ENCODE measurements at regions not wholly inside any gene's neighbourhood (a gene's known extent, or its start where the extent isn't known, plus 50 kb on each side); places are given as distances from the start of the nearest gene placed in this dataset.
"Not testable (repeated sequence)": the region's sequence is repeated elsewhere in the genome, so short reads cannot be mapped to it uniquely, and the experiment has no call there.

DNA sequence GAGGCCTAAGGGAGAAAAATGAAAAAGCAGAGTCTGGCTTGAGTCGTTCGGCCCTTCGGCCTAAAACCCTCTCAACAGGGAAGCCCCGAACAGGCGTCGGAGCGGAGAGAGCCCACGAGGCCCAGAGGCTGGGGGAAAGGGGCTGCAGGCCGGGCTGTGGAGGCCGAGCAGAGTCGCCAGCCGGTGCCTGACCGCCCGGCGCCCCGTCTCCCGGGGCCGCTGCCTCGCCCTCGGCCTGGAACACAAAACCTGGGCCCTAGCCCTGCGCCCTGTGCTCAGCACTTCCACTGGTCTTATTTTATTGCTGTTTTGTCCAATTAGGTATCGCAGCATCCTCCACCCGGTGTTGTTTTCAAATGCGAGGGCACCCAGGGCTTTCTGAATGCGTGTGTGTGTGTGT lies 110.1 kb upstream of the FOXD4L5 start:
- not testable (repeated sequence) for H3K4me1 ChIP-seq (ENCODE audit: control insufficient read depth, insufficient read depth, low read length); H3K27ac Mint-ChIP-seq; H3K27me3 Mint-ChIP-seq (ENCODE audit: insufficient read depth); H3K27me3 ChIP-seq (ENCODE audit: control insufficient read depth, insufficient read depth, low read length, poor library complexity, severe bottlenecking); H3K4me3 ChIP-seq (ENCODE audit: low read length); H3K4me3 Mint-ChIP-seq; DNase-seq; H3K9me3 ChIP-seq (ENCODE audit: control insufficient read depth, low read length); H3K36me3 Mint-ChIP-seq (ENCODE audit: low read depth); H3K27ac ChIP-seq (ENCODE audit: low read depth, low read length); H3K36me3 ChIP-seq (ENCODE audit: control insufficient read depth, insufficient read depth, low read length); H3K4me1 Mint-ChIP-seq; H3K9ac ChIP-seq (ENCODE audit: extremely low read depth, low read length, poor library complexity, severe bottlenecking)
- 85% methylated on average over 16 of the region's 25 CpGs; no CpG with 5 or more reads in 1 of the 2 experiments for WGBS, 2 experiments (ENCODE audit: insufficient coverage in 1 of 2, insufficient read length in 1 of 2)
- peaks cover 69% of the 10 kb centered on the region for H3K9me3 Mint-ChIP-seq

DNA sequence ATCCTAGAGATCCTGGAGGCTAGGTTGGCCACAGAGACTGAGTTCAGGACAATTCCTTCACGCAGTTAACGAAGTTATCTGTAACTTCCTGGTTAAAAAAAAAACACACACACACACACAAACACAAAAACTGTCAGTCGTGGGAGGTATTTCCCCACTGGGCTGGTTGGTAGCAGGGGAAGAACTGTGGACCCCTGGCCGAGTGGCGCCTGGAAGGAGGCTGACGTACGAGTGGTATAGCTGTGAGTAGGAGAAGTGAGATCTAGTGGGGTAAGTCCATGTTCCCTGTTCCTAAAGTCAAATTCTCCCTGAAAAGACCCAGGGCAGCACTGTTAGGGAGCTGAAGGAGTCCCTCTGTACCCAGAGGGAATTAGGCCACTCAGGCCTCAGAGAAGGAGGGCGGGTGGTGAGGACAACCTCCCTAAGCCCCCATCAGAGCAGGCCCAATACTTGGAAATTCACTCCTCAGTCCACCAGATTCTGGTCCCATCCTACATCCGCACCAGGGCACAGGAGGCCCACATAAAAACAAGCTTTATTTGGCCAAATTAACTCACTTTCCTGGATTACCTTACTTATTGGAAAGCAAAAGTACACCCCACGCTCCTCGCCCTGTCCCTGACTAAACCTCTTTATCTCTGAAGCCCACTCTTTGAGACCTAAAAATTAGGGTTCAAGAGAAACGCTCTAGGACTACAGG lies 108.3 kb upstream of the FOXD4L5 start:
- DNase-seq; H3K4me1 Mint-ChIP-seq; H3K27ac ChIP-seq (ENCODE audit: low read depth, low read length); H3K27ac Mint-ChIP-seq; H3K4me3 ChIP-seq (ENCODE audit: low read length); H3K9me3 ChIP-seq (ENCODE audit: control insufficient read depth, low read length); H3K36me3 ChIP-seq (ENCODE audit: control insufficient read depth, insufficient read depth, low read length); H3K4me1 ChIP-seq (ENCODE audit: control insufficient read depth, insufficient read depth, low read length); H3K9ac ChIP-seq (ENCODE audit: extremely low read depth, low read length, poor library complexity, severe bottlenecking); H3K27me3 Mint-ChIP-seq (ENCODE audit: insufficient read depth); H3K27me3 ChIP-seq (ENCODE audit: control insufficient read depth, insufficient read depth, low read length, poor library complexity, severe bottlenecking); H3K36me3 Mint-ChIP-seq (ENCODE audit: low read depth); H3K4me3 Mint-ChIP-seq: not testable (repeated sequence)
- peaks cover 70% of the 10 kb centered on the region for H3K9me3 Mint-ChIP-seq
- WGBS, 2 experiments (ENCODE audit: insufficient coverage in 1 of 2, insufficient read length in 1 of 2): 79 to 80% methylated on average over 2 to 12 of the region's 12 CpGs

DNA sequence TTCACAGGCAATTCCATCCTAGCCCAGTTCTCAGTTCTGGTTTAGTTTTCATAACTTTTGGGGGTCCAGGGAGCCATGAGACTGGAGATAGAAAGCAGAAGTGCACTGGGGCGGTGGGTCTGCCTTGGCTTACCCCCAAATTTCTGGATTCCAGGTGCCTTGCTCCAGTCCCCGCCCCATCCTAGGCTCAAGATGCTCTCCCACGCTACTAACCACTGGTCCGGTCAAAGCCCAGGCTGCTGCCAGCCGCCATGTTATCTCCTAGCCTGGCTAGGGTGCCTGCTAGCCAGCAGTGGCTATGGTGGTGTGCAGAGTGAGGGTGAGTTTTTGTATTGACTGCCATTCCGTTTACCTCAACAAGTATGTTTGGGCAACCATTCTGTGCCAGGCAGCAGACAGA lies 107.6 kb upstream of the FOXD4L5 start:
- H3K27ac Mint-ChIP-seq; H3K27me3 Mint-ChIP-seq (ENCODE audit: insufficient read depth); H3K9me3 ChIP-seq (ENCODE audit: control insufficient read depth, low read length); H3K27ac ChIP-seq (ENCODE audit: low read depth, low read length); H3K4me3 Mint-ChIP-seq; H3K4me1 Mint-ChIP-seq; H3K27me3 ChIP-seq (ENCODE audit: control insufficient read depth, insufficient read depth, low read length, poor library complexity, severe bottlenecking); H3K4me1 ChIP-seq (ENCODE audit: control insufficient read depth, insufficient read depth, low read length); H3K4me3 ChIP-seq (ENCODE audit: low read length); H3K9ac ChIP-seq (ENCODE audit: extremely low read depth, low read length, poor library complexity, severe bottlenecking); H3K36me3 Mint-ChIP-seq (ENCODE audit: low read depth); DNase-seq; H3K36me3 ChIP-seq (ENCODE audit: control insufficient read depth, insufficient read depth, low read length): not testable (repeated sequence)
- 71% methylated on average over 2 of the region's 6 CpGs; no CpG with 5 or more reads in 1 of the 2 experiments for WGBS, 2 experiments (ENCODE audit: insufficient coverage in 1 of 2, insufficient read length in 1 of 2)
- H3K9me3 Mint-ChIP-seq: peaks cover 73% of the 10 kb centered on the region

DNA sequence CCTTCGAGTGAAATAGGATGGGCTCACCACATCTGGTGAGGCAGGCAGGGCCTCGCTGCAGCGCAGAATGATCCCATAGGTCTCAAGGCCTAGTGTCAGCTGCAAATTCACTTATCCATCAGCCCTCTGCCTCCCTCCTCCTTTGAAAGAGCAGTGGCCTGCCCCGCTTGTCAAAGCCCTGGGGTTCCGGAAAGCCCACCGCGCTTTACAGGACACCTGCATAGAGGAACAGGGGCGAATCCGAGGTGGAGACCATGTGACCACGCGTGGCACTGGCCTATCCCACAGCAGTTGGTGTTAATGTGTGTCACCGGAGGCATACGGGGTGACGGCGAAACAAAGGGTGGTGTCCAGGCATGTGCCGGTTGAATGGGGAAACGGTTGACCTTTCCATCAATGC lies 104.7 kb upstream of the FOXD4L5 start:
- not testable (repeated sequence) for H3K9me3 ChIP-seq (ENCODE audit: control insufficient read depth, low read length); H3K4me1 ChIP-seq (ENCODE audit: control insufficient read depth, insufficient read depth, low read length); H3K9ac ChIP-seq (ENCODE audit: extremely low read depth, low read length, poor library complexity, severe bottlenecking); DNase-seq; H3K4me3 Mint-ChIP-seq; H3K36me3 Mint-ChIP-seq (ENCODE audit: low read depth); H3K4me1 Mint-ChIP-seq; H3K27ac ChIP-seq (ENCODE audit: low read depth, low read length); H3K27me3 Mint-ChIP-seq (ENCODE audit: insufficient read depth); H3K36me3 ChIP-seq (ENCODE audit: control insufficient read depth, insufficient read depth, low read length); H3K27ac Mint-ChIP-seq; H3K4me3 ChIP-seq (ENCODE audit: low read length); H3K27me3 ChIP-seq (ENCODE audit: control insufficient read depth, insufficient read depth, low read length, poor library complexity, severe bottlenecking)
- H3K9me3 Mint-ChIP-seq: peaks cover 76% of the 10 kb centered on the region
- WGBS, 2 experiments (ENCODE audit: insufficient coverage in 1 of 2, insufficient read length in 1 of 2): 93 to 94% methylated on average over 2 to 11 of the region's 17 CpGs

DNA sequence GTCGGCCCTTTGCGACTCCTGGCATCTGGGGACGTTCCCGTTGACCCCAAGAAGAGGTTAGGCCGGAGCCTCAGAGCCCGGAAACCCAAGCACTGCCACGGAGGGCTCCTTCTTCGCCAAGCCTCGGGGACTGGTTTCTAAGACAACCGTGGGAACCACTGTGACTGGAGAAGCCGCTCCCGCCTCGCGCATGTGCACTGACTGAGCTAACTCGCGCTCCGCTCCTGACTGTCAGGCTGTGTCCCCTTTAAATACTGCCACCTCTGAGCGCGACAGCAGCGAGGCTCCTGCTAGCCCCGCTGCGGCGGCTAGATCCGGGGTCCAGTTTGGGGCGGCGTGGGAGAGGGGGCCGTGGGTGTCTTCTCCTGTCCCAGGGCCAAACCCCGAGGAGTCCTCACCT lies 104.2 kb upstream of the FOXD4L5 start:
- H3K36me3 ChIP-seq (ENCODE audit: control insufficient read depth, insufficient read depth, low read length); H3K36me3 Mint-ChIP-seq (ENCODE audit: low read depth); H3K9me3 ChIP-seq (ENCODE audit: control insufficient read depth, low read length); DNase-seq; H3K4me3 Mint-ChIP-seq; H3K4me1 ChIP-seq (ENCODE audit: control insufficient read depth, insufficient read depth, low read length); H3K27ac ChIP-seq (ENCODE audit: low read depth, low read length); H3K4me3 ChIP-seq (ENCODE audit: low read length); H3K27ac Mint-ChIP-seq; H3K27me3 ChIP-seq (ENCODE audit: control insufficient read depth, insufficient read depth, low read length, poor library complexity, severe bottlenecking); H3K27me3 Mint-ChIP-seq (ENCODE audit: insufficient read depth); H3K9ac ChIP-seq (ENCODE audit: extremely low read depth, low read length, poor library complexity, severe bottlenecking); H3K4me1 Mint-ChIP-seq: not testable (repeated sequence)
- 92 to 97% methylated on average over 14 to 28 of the region's 28 CpGs for WGBS, 2 experiments (ENCODE audit: insufficient coverage in 1 of 2, insufficient read length in 1 of 2)
- H3K9me3 Mint-ChIP-seq: peaks cover 77% of the 10 kb centered on the region

DNA sequence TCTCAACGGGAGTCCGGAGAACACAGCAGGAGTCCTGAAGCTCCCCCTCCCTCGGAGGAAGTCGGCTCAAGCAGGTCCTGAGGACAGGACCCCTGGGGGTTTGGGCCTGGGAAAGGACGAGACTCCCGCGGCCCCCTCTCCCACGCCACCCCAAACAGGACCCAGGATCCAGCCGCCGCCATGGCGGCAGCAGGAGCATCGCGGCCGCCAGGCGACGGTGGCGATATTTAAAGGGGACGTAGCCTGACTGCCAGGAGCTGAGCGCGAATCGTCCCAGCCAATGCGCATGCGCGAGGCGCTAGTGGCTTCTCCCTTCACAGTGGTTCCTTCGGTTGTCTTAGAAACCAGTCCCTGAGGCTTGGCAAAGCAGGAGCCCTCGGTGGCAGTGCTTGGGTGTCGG lies 101.7 kb upstream of the FOXD4L5 start:
- not testable (repeated sequence) for H3K27ac Mint-ChIP-seq; H3K4me3 Mint-ChIP-seq; H3K27me3 ChIP-seq (ENCODE audit: control insufficient read depth, insufficient read depth, low read length, poor library complexity, severe bottlenecking); H3K4me1 Mint-ChIP-seq; H3K36me3 ChIP-seq (ENCODE audit: control insufficient read depth, insufficient read depth, low read length); H3K9me3 ChIP-seq (ENCODE audit: control insufficient read depth, low read length); H3K9ac ChIP-seq (ENCODE audit: extremely low read depth, low read length, poor library complexity, severe bottlenecking); H3K4me3 ChIP-seq (ENCODE audit: low read length); H3K27ac ChIP-seq (ENCODE audit: low read depth, low read length); H3K27me3 Mint-ChIP-seq (ENCODE audit: insufficient read depth); H3K36me3 Mint-ChIP-seq (ENCODE audit: low read depth); H3K4me1 ChIP-seq (ENCODE audit: control insufficient read depth, insufficient read depth, low read length)
- peak; percentile 88 for DNase-seq
- 75 to 83% methylated on average over 13 to 28 of the region's 28 CpGs for WGBS, 2 experiments (ENCODE audit: insufficient coverage in 1 of 2, insufficient read length in 1 of 2)
- peaks cover 72% of the 10 kb centered on the region for H3K9me3 Mint-ChIP-seq

DNA sequence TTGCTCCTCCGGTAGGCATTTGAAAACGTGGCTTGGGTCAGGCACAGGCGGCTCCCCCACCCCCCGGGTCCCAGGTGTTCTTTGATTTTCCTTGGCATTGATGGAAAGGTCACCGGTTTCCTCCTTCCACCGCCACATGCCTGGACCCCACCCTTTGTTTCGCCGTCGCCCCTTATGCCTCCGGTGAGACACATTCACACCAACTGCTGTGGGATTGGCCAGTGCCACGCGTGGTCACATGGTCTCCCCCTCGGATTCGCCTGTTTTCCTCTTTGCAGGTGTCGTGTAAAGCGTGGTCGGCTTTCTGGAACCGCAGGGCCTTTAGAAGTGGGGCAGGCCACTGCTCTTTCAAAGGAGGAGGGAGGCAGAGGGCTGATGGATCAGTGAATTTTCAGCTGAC lies 101.2 kb upstream of the FOXD4L5 start:
- H3K9ac ChIP-seq (ENCODE audit: extremely low read depth, low read length, poor library complexity, severe bottlenecking); H3K4me3 Mint-ChIP-seq; H3K4me1 ChIP-seq (ENCODE audit: control insufficient read depth, insufficient read depth, low read length); H3K27me3 Mint-ChIP-seq (ENCODE audit: insufficient read depth); H3K36me3 ChIP-seq (ENCODE audit: control insufficient read depth, insufficient read depth, low read length); H3K27ac Mint-ChIP-seq; DNase-seq; H3K4me1 Mint-ChIP-seq; H3K36me3 Mint-ChIP-seq (ENCODE audit: low read depth); H3K27ac ChIP-seq (ENCODE audit: low read depth, low read length); H3K9me3 ChIP-seq (ENCODE audit: control insufficient read depth, low read length); H3K27me3 ChIP-seq (ENCODE audit: control insufficient read depth, insufficient read depth, low read length, poor library complexity, severe bottlenecking); H3K4me3 ChIP-seq (ENCODE audit: low read length): not testable (repeated sequence)
- H3K9me3 Mint-ChIP-seq: peaks cover 72% of the 10 kb centered on the region
- 84% methylated on average over 10 to 18 of the region's 18 CpGs for WGBS, 2 experiments (ENCODE audit: insufficient coverage in 1 of 2, insufficient read length in 1 of 2)
